ENCODE measurements at regions not wholly inside any gene's neighbourhood (a gene's known extent, or its start where the extent isn't known, plus 50 kb on each side); places are given as distances from the start of the nearest gene placed in this dataset.

DNA sequence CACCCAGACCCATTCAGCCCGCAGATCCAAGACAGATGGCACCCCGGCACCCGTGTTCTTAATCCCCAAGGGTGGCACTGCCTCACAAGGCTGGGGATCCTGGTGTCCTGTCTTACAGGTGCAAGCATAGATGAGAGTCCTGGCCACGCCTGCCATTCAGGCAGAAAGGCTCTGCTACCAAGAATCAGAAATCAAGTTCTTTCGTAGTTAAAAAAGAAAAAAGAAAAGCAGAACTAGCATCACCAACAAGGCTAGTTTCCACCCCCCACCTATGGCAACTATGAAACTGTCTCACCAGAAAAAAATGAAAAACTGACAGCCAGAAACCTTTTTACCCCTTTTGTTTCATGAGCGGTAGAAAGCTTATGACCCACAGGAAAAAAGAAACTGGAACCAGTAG lies 170.4 kb downstream of the SYK start:
- TF ChIP-seq, protein P1, sequence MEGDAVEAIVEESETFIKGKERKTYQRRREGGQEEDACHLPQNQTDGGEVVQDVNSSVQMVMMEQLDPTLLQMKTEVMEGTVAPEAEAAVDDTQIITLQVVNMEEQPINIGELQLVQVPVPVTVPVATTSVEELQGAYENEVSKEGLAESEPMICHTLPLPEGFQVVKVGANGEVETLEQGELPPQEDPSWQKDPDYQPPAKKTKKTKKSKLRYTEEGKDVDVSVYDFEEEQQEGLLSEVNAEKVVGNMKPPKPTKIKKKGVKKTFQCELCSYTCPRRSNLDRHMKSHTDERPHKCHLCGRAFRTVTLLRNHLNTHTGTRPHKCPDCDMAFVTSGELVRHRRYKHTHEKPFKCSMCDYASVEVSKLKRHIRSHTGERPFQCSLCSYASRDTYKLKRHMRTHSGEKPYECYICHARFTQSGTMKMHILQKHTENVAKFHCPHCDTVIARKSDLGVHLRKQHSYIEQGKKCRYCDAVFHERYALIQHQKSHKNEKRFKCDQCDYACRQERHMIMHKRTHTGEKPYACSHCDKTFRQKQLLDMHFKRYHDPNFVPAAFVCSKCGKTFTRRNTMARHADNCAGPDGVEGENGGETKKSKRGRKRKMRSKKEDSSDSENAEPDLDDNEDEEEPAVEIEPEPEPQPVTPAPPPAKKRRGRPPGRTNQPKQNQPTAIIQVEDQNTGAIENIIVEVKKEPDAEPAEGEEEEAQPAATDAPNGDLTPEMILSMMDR (IDR thresholded peaks at IDR 0.05; ENCODE audit: insufficient read depth, low read length): no peak
- no peak for TF ChIP-seq SPI1 (IDR thresholded peaks at IDR 0.05; ENCODE audit: borderline replicate concordance, low read depth)
- no peak for TF ChIP-seq POLR2AphosphoS5 (IDR thresholded peaks at IDR 0.05; ENCODE audit: low read depth)
- no peak for TF ChIP-seq GABPA (IDR thresholded peaks at IDR 0.05; ENCODE audit: low read depth)
- TF ChIP-seq REST (IDR thresholded peaks at IDR 0.05; ENCODE audit: insufficient replicate concordance, low read depth): no peak

Data from HL-60 (cell line).